NCI-H460 (cell line): ENCODE measurements at regions not wholly inside any gene's neighbourhood (a gene's known extent, or its start where the extent isn't known, plus 50 kb on each side); places are given as distances from the start of the nearest gene placed in this dataset.

ENCODE experiments used
- DNase-seq: peaks from one replicate; pipeline ENCODE4 v3.0.0-alpha.2; 2016; ENCODE audit warnings: low read depth; ENCODE audit errors: extremely low read depth

DNA sequence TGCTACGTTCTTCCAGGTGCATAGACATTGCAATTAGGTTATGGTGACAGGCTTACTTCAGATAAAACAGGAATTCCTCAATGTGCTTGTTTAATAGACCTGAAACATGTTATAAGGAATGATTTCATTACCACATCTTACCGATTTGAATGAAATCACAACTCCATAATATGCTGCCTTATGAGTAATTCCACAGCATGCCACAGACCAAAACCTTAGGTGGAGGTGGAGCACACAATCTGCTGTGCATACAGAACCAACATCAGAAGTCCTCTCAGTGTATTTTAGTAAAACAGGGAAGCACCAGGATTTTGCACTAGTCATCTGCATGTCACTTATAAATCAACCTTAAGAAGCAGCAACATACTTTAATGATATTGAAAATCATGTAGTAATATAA lies 148.9 kb upstream of the TSHZ2 start:
- no peak for DNase-seq

DNA sequence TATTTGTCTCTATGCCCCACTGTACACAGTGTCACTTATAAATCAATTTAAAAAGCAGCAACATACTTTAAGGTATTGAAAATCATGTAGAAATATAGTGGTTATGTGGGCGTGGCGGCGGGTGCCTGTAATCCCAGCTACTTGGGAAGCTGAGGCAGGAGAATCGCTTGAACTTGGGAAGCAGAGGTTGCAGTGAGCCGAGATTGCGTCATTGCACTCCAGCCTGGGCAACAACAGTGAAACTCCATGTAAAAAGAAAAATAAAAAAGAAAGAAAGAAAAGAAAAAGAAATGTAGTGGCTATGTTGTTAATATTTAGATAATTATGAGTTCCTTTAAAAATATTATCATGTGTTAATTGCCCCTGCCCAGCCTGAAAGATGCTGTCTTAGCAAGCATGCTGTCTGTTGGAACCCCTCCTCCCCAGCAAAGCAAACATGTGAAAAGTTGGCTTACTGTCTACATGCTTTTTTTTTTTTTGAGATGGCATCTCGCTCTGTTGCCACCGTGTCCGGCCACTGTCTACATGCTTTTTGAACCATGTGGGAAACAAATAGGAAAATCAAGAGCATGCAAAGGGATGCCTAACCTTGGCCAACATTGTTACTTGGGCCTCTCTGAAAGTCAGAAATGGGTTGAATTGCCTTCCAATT lies 151.4 kb upstream of the TSHZ2 start:
- no peak for DNase-seq

DNA sequence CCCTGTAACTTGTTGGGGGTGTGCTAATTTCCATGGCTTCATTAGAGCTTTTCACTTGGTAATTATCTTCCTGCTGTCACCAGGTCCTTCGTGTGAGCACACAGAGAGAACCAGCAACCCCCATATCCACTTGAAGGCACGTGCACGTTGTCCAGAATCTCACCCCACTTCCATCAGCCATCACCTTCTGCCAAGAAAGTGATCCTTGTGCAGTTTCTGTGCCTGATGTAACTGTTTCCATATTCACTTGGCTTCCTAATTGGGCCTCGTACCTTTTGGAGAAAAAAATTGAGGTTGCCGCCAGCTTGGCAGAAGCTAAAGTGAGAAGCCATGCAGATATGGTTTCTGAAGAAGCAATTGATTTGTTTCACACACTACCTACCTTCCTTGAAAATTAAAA lies 153.7 kb upstream of the TSHZ2 start:
- no peak for DNase-seq

DNA sequence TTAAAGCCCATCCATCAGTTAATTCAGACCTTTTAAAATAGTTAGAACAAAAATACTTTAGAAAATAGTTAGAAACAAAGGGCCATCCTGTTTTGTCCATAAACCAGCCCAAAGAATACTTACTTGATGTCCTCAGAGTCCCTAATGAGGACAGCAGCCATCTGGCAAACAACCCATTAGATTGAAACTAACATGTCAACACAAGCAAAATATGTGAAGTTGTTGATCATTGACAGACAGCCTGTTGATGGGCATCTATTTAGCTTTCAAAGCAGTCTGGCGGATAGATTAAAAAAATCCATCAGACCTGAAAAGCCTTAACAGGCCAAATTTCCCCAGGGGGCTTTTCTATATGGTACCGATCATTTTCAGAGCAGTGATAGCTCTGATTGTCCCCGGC lies 154.2 kb upstream of the TSHZ2 start:
- no peak for DNase-seq

DNA sequence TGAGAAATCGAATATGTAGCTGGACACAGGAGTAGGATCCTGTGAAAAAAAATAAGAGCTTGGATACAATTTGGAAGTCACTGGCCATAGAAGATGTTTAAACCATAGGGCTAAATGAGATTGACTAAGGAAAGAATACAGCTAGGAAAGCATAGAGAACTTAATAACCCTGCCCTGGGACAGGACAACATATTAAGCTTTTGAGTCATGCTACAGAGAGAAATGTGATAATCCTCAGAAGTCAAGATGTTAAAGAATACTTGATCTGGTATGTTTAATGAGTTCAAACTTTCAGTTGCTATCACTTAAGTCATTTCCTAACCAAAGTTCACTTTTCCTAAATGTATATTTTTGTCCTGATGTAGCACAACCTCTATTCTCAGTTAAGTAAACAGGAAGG lies 154.6 kb upstream of the TSHZ2 start:
- DNase-seq, result no peak

DNA sequence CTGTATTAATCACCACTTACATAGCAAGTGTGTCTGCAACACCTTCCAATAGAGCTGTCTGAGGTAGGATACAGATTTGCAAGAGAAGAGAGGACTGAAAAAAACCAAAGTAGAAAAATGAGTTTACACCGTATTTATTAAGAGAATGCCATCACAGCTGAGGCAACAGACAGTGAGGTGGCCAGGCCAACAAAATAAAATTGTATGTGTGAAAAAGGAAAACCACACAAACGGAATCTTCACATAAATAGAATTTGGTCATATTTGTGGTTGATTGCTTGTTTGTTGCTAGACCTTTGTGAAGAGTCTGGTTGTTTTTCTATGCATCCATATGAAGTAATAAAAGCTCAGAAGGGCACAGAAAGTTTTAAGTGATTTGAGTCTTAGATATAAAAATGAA lies 157.8 kb upstream of the TSHZ2 start:
- no peak for DNase-seq

DNA sequence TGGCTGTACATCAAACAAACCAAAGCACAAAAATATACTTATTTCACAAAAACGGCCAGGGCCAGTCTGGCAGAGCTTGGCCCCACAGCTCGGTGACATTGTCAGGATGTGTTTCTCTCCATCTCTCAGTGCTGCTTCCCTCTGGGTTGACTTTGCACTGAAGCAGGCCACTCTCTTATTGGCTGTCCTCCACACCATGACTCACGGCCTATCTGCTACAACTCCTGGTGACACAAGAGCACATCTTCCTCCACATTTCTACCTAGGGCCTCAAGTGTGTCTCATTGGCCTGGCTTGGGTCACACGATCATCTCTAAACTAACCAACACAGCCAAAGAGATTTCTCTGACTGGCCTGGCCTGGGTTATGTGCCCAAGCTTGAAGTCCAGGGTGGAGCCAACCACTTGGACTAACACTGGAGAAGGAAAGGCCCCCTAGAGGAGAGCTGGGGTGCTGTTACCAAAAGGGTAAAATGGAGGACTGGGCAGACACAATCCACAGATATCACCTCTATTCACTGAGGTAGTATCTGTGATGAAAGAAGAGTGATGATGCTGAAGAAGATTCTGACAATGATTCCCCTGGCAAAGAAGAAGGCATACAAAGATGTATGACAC lies 159.8 kb upstream of the TSHZ2 start:
- DNase-seq, result no peak

DNA sequence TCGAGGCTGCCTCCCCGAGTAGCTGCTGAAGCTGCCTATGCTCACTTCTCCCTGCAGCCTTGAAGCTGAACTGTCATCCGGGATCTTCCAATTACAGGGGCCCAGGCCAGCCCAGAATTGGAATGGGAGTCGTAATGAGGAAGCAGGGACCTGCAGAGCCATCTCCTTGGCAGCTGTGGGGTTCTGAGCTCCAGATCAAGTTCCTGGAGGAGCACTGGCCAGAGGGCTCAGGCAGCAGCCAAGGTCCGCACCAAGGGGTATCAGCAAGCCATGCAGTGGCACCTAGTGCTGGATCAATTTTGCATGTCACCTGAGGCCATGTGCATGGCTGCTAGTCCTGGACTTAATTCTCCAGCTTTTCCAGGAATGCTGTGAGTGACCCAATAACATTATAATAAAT lies 163.2 kb upstream of the TSHZ2 start:
- DNase-seq, result no peak

DNA sequence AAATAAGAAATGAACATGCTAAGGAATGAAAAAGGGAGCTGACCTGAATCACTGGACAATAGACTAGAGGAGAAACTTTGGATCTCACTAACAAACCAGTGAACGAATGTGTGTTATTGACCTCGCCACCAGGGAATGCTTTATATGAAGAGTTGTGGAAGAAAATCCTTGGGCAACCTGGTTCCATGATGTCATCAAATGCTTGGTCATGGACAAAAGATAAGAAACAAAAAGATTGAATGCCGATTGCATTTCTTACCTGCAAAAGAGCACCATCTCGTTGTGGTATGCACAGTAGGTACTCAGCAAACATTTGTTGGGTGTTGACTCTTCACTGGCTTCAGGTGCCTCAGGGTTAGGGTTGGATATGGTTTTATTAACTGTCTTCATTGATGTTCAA lies 165.2 kb upstream of the TSHZ2 start:
- DNase-seq, result no peak

DNA sequence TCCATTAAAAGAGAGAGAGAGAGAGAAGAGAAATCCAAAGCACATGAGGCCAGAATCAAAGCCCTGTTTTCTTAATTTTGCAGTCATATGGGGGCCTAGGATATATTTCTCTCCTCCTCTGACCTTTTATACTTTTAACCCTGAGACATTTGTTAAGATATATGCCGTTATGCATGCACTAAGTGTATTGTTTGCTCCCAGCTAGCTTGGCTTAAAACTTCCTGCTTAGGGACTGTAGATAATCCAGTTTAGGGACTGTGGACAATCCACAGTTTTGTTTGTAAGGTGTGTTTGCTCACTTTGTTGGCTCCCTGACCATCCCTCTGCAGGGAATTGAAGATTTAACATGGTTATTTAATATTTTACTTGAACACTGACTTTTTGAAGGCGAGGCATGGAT lies 166.3 kb upstream of the TSHZ2 start:
- no peak for DNase-seq

DNA sequence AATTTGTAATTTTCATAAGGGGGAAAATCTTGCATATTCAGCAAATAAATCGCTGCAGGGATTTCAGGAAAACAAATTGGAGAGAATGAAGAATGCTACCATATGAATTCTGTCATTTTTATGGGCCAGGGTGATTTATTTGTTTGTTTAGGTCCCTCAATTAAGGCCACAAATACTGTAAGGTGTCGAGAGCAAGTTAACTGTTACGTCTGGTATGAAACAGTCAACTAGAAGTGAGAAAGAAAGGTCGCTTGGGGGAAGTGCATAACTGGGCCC lies 166.9 kb upstream of the TSHZ2 start:
- no peak for DNase-seq

DNA sequence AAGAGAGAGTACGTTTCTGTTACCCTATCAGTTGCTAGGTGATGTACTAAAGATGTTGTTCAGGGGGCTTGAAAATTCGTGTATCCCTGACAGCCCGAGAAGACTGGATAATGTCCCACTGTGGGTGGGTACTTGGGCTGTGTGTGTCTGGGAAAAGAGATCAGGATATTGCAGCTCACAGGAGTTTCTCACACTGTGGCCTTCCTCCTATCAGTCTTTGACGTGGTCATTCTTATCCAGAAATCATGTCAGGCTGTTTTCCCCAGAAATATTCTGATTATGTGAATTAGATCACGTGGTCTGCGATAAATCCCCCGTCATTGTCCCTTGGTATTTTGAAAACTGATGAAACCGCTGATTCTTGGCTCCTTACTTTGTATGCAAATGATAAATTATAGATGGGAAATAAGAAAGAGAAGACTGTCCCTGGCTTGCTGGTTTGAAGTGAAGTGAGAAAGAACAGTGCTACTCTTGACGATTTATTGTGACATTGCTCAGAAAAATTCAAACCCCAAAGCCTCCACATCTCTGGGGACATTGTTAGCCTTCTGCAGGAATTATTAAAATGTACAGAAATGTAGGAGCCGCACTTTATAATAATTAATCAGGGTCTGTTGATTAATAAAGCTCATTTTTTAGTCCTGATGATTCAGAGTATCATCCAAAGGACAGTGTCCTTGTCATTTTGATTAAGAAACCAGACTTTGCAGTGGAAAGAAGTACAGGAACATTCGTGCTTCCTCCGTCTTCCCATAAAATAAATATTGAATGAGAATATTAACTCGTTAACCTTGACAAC lies 167.5 kb upstream of the TSHZ2 start:
- no peak for DNase-seq

DNA sequence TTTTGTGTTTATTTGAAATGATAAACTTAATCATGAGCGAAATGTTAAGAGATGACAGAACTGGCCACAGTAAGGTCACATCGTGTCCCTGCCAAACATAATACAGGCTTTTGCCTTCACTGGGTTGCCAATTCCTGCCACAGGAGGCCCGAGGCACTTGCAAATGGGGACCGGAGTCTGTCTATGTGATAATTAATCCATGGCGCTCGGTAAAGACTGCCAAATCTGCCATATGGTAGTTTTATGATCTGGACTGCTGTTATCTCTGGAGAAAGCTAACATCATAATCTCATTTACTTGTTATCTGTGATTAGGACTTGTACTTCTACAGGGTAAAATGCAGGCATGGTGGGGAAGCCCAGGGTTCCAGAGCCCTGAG lies 170.5 kb upstream of the TSHZ2 start:
- DNase-seq, result no peak

DNA sequence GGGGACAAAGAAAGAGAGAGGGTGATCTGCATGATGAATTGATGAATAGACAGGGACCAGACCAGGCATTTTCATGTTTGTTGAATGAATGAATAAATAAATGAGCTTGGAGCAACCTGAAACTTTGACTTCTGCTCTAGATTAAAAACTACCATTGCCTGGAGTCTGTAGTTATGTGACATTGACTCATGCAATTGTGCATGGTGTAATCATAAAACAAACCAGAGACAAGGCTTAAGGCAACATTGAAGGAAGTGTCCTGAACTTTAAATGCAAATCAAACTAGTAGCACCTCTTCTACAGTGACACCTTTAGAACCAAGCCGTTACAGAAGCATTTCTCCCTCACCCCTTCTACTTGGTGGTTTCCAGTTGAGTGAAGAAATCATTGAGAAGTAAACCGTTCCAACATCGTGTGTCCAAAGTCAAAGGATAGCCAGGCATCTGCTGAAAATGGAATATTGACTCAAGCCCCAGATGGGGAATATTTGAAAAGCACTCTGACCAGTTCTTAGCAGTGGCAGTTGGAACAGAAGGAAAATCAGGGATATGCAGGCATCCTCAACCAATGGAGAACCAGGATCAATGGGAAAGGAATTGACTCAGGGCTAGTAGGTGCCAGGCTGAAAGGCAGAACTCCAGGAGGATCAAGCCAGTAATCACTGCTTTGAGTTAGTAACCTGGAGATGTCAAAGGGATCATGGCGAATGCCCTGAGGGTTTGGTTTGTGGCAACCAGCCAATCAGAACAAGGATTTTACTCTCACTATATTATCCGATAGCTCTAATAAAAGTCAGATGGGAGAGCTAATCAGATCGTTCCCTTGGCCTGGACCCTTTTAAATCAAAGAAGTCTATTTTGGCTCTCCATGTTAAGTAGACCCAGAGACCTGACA lies 171.2 kb upstream of the TSHZ2 start:
- no peak for DNase-seq

DNA sequence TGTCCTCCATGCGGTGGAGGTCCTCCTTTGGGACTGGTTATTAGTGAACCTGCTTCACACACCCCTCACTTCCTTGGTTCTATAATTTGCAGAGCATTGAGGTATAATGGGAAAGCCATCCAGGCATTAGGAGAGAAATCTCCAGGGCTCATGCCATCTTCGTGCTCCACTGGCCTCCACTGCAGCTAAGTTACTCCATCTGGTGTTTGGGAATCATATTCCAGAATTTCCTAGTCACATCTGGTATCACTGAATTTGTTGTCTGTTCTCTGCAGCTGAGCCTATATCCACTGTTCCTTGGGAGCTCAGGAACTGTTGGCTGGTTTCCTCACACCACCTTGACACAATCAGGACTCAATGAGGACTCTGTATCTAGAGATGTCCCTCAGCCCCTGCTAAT lies 173.0 kb upstream of the TSHZ2 start:
- DNase-seq, result no peak

DNA sequence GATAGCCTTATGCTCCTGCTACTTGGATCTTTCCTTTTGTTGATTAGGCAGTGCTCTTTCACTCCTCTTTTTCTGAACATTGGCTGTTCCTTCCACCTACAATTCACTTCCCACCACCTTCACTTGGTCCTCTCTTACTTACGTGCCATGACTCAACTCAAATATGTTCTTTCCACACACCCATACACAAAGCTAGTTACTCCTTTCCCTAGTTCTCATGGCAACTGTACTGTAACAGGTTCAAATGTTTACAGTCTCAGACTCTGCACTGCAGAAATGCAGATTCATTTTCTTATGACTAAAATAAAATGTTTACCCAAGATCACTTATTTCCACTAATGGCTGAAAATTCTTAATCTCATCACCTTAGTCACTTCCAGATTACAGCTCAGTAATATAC lies 174.0 kb upstream of the TSHZ2 start:
- no peak for DNase-seq

DNA sequence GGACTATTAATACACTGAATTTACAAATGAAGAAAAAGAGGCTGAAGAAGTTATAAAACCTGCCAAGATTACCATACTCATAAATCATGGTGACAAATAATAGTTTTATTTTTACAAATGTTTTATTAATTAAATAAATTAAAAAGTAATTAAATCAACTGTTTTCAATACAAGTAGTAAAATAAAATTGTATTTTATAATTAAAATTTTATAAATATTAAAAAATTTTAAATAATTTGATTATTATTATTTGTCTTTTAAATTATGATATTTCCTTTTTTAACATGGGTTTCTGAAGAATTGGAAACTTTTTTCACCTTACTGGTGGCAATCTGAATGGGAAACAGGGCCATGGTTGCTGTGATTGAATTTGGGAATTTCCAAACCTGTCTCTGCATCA lies 177.3 kb upstream of the TSHZ2 start:
- no peak for DNase-seq

DNA sequence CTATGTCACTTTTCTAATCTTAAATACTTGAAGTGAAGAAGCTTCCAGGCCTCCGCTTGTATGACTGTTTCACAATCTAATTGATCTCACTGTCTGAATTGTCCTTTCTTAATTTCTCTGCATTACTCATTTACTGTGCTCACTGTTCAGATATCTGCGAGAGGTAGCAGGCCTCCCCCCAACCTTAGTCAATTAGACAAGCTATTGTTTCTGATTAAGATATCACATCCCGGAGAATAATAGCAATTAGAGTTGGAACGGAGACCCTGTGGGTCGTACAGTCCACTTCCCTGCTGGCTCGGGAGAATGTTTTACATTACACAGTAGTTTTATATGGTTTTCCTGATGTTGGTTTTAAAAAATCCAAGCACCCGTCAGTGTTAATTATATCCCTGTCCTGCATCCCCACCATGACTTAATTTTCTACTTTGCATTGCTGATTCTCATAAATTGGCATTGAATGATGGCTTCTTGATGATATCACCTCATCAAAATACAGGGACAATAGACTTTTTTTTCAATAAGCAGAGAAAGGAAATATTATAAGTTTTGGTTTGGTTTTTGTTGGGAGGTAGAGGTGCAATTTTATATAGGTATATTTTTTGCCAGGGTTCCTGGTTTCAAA lies 178.7 kb upstream of the TSHZ2 start:
- DNase-seq, result no peak

DNA sequence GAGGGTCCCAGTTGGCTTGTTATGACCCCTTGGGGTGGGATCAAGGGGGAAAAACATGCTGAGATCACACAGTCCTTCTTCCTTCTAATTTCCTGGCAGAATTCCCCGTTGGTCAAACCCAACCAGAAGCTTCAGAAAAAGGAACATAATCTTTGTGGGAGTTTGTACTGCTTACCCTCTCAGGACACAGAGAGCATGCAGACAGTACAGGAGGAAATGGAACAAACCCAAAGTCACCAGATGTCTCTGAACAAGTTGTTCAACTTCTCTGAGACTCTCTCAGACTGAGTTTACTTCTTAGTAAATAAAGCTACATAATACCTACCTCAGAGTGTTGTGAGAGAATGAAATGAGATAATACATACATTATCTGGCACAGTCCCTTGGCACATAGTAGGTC lies 181.1 kb upstream of the TSHZ2 start:
- DNase-seq, result no peak

DNA sequence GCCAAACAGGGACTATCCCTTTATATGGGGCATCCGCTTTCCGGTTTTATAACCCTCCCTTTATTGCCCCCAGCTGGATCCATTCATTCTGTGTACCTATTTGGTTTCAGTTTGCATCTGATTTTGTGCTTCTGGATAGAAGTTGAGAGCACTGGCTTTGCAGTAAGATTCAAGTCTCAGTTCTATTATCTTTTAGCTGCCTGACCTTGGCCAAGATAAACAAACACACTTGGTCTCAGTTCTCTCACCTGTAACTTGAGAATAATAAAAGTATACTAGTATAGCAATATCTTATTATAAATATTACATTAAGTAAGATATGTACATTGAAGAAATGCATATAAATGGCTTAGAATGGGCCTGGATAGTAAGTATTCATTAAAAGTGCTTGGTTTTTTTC lies 182.4 kb upstream of the TSHZ2 start:
- DNase-seq, result no peak

DNA sequence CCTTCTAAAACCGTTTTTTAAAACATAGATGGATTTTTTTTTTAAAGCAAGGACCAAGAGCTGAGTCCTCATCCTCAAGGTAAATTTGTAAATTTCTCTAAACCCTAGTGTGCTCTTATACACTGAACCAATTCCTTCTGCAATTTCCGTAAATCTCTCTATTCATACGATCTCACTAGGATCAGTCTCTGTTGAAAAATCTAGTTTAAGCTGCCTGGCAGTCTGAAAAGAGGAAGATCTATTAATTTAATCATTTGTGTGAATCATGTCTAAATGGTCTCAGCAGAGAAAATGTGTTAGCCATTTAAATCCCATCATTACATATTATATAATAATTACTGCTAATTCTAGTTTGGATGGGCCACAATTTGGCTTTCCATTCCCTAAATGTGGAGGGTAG lies 184.2 kb upstream of the TSHZ2 start:
- DNase-seq, result no peak
